ENCODE measurements at regions not wholly inside any gene's neighbourhood (a gene's known extent, or its start where the extent isn't known, plus 50 kb on each side); places are given as distances from the start of the nearest gene placed in this dataset.

DNA sequence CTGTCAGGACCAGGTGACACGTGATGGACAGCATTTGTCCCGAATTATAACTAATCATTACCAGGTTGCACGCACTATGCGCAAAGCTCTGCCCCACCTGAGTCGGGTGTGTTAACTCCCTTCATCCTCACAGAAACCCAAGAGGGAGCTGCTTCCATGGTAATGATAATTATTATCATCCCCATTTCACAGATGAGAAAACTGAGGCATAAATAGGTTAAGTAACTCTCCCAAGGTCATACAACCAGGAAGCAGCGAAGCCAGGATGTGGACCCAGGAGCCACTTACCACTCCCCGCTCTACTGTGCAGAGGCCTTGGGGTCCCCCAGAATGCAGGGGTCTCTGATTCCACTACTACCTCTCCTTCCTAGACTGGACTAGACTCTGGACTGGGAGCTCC is 76.7 kb upstream of the TARDBP start:
- Histone ChIP-seq H3K4me3 (no peak overlapping the region), H3K4me1 (peaks cover 49% of the 10 kb centered on the region)
- no peak for TF ChIP-seq Cebpa-rat (IDR thresholded peaks at IDR 0.05)

DNA sequence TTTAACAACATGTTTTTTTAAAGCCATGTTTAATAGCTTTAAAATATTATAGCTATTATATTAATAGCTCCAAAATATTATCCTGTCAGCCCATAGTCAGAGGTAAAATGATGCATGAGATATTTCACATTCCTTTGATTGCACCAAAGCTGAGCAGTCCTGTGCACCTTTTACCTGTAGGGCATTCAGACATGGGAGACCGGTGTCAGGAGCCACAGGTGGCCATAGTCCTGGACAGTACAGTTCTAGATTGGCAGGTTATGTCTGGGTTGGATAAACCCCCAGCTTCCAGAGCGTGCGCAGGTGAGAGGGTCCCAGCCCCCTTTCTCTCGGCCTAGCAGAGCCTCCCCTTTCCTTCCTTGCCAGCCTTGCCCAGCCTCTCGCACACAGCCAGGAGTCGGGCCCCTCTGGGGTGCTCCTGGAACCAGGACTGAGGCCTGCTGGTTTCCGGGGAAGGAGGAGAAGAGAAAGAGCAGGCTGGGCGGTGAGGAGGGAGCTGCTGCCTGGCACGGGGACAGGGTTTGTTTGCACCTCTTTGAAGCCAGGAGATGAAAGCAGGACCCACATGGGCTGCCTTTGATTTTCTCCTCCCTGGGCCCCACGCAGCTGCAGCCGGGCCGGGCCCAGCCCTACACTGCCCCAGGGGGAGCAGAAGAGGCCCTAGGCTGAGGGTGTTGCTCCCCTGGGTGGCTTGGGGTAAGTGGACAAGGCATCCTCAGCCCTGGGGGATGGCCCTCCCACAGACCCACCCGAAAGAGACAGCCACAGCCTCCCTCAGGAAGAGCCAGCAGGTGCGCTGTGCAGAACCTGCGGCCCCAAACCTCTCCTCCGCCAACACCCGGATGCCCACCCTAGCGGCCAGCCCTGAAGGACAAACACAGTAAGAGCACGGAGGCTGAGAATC is 75.2 kb upstream of the TARDBP start:
- peaks cover 33% of the 10 kb centered on the region for H3K27me3 ChIP-seq

More for the DNA sequence above, 76.7 kb upstream of the TARDBP start:
- no peak overlapping the region for H3K9ac ChIP-seq
- H3K4me2 ChIP-seq: no peak overlapping the region
- H3K9me3 ChIP-seq: no peaks in the 10 kb centered on the region
- H4K20me1 ChIP-seq: peaks cover 36% of the 10 kb centered on the region
- no peak overlapping the region for H3K27ac ChIP-seq
- H3K27me3 ChIP-seq: peaks cover 33% of the 10 kb centered on the region
- H3K36me3 ChIP-seq: no peaks in the 10 kb centered on the region

DNA sequence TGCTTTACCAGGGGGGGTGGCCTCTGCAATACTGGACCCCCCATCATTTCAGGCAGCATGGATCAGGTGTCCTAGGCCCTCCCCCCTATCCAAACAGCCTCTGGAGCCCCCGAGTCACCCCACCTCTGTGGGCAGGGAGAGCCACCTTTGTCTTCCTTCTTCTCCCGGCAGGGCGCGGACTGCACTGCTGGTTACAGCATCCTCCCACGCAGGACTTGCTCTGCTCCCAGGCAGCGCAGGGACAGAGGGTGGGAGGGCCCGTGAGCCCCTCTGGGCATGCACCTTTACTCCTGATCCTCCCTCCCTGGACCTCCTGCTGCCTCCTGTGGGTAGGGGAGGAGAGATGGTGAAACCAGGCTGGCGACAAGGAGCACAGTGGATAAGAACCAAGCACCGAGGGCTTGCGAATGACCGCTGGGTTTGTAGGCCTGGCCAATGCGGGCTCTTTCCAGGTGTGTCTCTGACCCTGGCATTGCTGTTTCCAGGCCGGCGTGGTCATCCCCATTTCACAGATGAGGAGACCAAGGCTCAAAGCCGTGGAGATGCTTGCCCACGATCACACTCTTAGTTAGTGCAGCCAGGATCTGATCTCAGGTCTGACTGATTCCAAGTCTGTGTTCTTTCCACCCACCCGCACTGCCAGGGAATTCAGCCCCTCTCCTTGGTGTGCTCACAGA is 73.6 kb upstream of the TARDBP start:
- Histone ChIP-seq H3K9ac (no peak overlapping the region), H3K9me3 (no peaks in the 10 kb centered on the region), H3K36me3 (no peaks in the 10 kb centered on the region), H3K27me3 (peaks cover 41% of the 10 kb centered on the region), H3K4me3 (no peak overlapping the region), H3K27ac (no peak overlapping the region; the same call in 1 of the 2 replicates), H3K4me1 (peaks cover 60% of the 10 kb centered on the region), H4K20me1 (peaks cover 42% of the 10 kb centered on the region), H3K4me2 (peak overlapping the region; percentile 79)
- no peak for TF ChIP-seq Cebpa-rat (IDR thresholded peaks at IDR 0.05)

More for the DNA sequence above, 75.2 kb upstream of the TARDBP start:
- H3K9me3 ChIP-seq: no peaks in the 10 kb centered on the region
- H3K36me3 ChIP-seq: no peaks in the 10 kb centered on the region
- H4K20me1 ChIP-seq: peaks cover 42% of the 10 kb centered on the region
- peaks cover 56% of the 10 kb centered on the region for H3K4me1 ChIP-seq
- no peak overlapping the region for H3K4me3 ChIP-seq
- peak overlapping the region; percentile 79 for H3K4me2 ChIP-seq
- no peak overlapping the region for H3K27ac ChIP-seq
- H3K9ac ChIP-seq: no peak overlapping the region
- TF ChIP-seq Cebpa-rat (IDR thresholded peaks at IDR 0.05): no peak

DNA sequence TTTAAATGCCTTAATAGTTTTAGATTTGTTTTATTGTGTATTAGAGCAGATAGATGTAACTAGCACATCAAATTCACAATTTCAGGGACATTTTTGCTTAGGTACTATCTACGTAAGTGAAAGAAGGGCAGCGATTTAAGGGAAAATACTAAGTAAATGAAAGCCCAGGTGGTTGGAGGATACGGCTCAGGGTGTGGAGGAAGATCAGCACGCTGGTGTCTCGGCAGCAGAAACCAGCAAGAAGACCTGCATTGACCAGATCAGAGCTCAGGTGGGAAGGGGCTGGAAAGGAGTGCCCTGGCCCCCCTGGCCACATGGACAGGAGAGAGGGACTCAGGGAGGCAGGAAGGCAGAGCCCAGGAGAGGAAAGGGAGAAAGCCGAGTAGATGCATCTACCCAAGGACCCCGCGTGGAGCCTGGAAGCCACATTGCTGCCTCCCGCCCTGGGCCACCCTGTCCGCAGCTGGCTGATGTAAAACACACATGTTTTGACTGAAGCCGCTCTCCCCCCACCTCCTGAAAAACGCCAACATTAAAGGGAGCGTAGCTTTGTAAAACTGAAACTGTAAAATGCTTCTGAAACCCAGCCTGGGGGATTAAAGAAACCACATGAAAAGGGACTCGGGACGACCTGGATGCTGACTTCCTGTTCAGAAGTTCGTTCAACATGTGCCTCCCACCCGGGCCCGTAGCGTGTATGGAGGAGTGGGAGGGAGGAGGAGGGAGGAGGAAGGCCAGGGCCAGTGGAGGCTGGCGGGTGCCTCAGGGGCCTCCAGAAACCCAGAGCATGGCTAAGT is 72.6 kb upstream of the TARDBP start:
- no peak for TF ChIP-seq Cebpa-rat (IDR thresholded peaks at IDR 0.05)
- Histone ChIP-seq H3K4me3 (peak overlapping the region; percentile 17), H3K27ac (peak overlapping the region; percentile 46), H3K27me3 (peaks cover 51% of the 10 kb centered on the region), H3K36me3 (no peaks in the 10 kb centered on the region), H3K9me3 (no peaks in the 10 kb centered on the region), H3K4me2 (peak overlapping the region; percentile 79), H4K20me1 (peaks cover 42% of the 10 kb centered on the region), H3K4me1 (peaks cover 69% of the 10 kb centered on the region), H3K9ac (peak overlapping the region; percentile 23; the same call in 1 of the 2 replicates)

DNA sequence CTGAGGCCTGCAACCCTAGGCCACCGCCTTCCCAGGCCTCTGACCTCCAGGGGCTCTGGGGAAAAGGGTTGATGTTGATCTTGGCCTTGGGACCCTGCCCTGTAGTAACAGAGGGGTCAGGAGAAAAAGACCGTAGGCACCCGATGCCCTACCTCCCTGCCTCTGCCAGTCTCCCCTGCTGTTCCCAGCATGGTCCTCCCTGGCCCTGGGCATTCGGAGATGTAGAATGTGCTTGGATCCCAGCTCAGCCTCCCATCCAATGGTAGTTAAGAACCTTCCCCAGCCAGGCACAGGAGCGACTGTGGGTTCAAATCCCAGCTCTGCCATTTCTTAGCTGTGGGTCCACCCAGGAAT is 72.0 kb upstream of the TARDBP start:
- Histone ChIP-seq H3K9ac (no peak overlapping the region), H3K4me1 (peaks cover 69% of the 10 kb centered on the region), H3K4me2 (peak overlapping the region; percentile 79), H3K27me3 (peaks cover 51% of the 10 kb centered on the region), H3K36me3 (no peaks in the 10 kb centered on the region), H4K20me1 (peaks cover 42% of the 10 kb centered on the region), H3K9me3 (no peaks in the 10 kb centered on the region), H3K4me3 (peak overlapping the region; percentile 17; the same call in 1 of the 2 replicates), H3K27ac (peak overlapping the region; percentile 46)
- no peak for TF ChIP-seq Cebpa-rat (IDR thresholded peaks at IDR 0.05)

DNA sequence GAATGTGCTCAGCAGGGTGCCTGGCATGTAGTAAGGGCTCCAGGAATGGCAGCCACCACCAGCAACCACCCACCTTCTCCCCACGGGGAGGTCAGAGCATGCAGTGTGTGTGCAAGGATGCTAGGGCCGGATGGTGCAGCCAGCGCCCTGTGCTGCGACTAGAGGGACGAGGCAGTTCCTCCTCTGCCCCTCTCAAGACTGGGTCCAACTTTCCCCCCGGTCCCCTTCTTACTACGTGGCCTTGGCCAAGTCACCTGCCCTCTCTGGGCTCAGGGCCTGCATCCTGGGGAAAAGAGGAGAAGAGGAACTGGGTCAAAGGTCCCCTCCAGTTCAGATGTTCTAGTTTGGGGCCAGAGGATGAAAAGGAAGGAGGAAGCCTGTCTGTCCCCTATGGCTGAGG is 71.6 kb upstream of the TARDBP start:
- Histone ChIP-seq H4K20me1 (peaks cover 42% of the 10 kb centered on the region), H3K4me2 (peak overlapping the region; percentile 79)

DNA sequence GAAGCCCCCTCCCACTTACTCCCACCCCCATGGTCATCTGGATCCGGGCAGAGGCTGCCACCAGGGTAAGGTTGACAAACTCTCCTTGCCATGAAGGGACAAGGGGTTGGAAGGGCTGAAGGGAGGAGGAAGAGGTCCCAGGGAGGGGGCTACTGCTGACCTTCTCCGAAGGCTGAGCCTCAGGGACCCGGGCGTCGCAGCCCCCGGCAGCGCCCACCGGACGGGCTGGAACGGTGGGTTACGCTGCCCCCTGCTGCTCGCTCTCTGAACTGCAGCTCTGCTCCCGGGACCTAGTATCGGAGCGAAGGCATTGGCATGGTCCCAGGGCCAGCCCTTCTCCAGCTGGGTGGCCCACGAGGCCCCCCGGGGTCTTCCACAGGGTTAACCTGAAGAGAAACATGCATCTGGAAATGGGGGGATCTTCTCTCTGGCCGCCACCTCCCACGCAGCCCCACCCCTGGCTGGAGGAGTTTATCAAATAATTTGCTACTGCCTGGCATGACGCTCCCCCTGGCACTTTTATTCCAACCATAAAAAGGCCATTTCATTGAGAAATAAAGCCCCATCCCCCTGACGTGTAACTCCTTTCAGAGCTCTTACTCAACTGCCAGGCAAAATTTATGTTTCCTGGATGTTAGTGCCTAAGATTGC is 70.4 kb upstream of the TARDBP start:
- no peaks in the 10 kb centered on the region for H3K9me3 ChIP-seq
- H3K27ac ChIP-seq: no peak overlapping the region
- H3K4me3 ChIP-seq: no peak overlapping the region
- peak overlapping the region; percentile 66 for H3K4me2 ChIP-seq
- no peak for TF ChIP-seq Cebpa-rat (IDR thresholded peaks at IDR 0.05)
- no peaks in the 10 kb centered on the region for H3K36me3 ChIP-seq
- peaks cover 46% of the 10 kb centered on the region for H3K27me3 ChIP-seq
- H4K20me1 ChIP-seq: peaks cover 40% of the 10 kb centered on the region
- no peak overlapping the region for H3K9ac ChIP-seq
- peaks cover 66% of the 10 kb centered on the region for H3K4me1 ChIP-seq

More for the DNA sequence above, 71.6 kb upstream of the TARDBP start:
- TF ChIP-seq Cebpa-rat (IDR thresholded peaks at IDR 0.05): no peak
- H3K9ac ChIP-seq: no peak overlapping the region
- H3K4me1 ChIP-seq: peaks cover 69% of the 10 kb centered on the region
- H3K9me3 ChIP-seq: no peaks in the 10 kb centered on the region
- 0 out of 2 replicates have a peak overlapping the region, but pooled peaks have one; percentile 46 for H3K27ac ChIP-seq
- peaks cover 51% of the 10 kb centered on the region for H3K27me3 ChIP-seq
- H3K36me3 ChIP-seq: no peaks in the 10 kb centered on the region
- H3K4me3 ChIP-seq: no peak overlapping the region

DNA sequence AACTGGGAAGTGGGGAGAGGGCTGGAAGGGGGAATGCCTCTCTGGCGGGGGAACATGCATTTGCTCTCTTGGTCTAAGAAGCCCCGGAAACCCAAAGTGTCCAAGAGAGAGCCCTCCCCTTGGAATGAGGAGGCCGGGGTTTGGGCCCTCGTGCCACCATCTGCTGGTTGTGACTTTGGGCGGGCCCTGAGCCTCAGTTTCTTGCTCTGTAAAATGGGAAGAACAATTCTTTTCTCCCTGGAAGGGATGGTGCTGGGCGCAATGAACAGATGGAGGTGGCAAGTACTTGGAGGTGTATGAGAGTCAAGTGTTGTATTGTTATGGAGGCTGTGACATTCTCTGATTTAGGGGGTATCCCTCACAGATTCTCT is 69.9 kb upstream of the TARDBP start:
- H3K4me2 ChIP-seq: peak overlapping the region; percentile 66; the same call in 1 of the 2 replicates
- TF ChIP-seq Cebpa-rat (IDR thresholded peaks at IDR 0.05): no peak

DNA sequence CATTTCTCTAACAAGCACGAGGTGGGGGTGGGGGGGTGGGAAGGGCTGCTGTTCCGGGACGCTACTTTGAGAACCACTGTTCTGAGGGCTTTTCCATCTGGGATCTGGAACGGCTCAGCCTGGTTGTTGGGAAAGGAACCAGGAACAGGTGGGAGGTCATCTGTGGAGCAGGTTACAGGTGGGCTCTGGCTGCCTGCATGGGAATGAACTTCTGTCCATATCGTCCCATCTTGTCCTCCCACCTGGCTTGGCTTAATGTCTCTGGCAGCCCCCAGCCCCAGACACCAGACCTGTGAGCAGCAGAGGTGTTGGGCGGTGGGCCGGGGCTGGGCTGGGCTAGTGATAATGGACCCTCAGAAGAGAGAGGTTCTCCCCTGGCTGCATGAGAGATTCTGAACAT is 69.4 kb upstream of the TARDBP start:
- Histone ChIP-seq H3K36me3 (no peaks in the 10 kb centered on the region), H3K4me2 (no peak overlapping the region), H3K9ac (no peak overlapping the region), H4K20me1 (peaks cover 30% of the 10 kb centered on the region), H3K9me3 (no peaks in the 10 kb centered on the region), H3K4me3 (no peak overlapping the region), H3K27ac (no peak overlapping the region), H3K4me1 (peaks cover 56% of the 10 kb centered on the region), H3K27me3 (peaks cover 36% of the 10 kb centered on the region)
- TF ChIP-seq Cebpa-rat (IDR thresholded peaks at IDR 0.05): no peak

More for the DNA sequence above, 69.9 kb upstream of the TARDBP start:
- Histone ChIP-seq H4K20me1 (peaks cover 35% of the 10 kb centered on the region), H3K9me3 (no peaks in the 10 kb centered on the region), H3K4me3 (no peak overlapping the region), H3K27ac (no peak overlapping the region), H3K36me3 (no peaks in the 10 kb centered on the region), H3K27me3 (peaks cover 41% of the 10 kb centered on the region), H3K9ac (no peak overlapping the region), H3K4me1 (peaks cover 61% of the 10 kb centered on the region)
